Activated naive CD8-positive, alpha-beta T cell treated with anti-CD3 and anti-CD28 coated beads, Interleukin-2, amount 50 U/mL, for 16 hours (primary cell): ENCODE measurements at regions not wholly inside any gene's neighbourhood (a gene's known extent, or its start where the extent isn't known, plus 50 kb on each side); places are given as distances from the start of the nearest gene placed in this dataset.

Experiments
- DNase-seq: peaks from one replicate; pipeline ENCODE4 v3.0.0-alpha.2; 2020; ENCODE audit warnings: low read depth, low spot score

GRCh38 chr2:59032499-59032898 lies 791.4 kb upstream of the FANCL start:
- DNase-seq = no peak

GRCh38 chr2:59029058-59029457 lies 787.9 kb upstream of the FANCL start:
- no peak for DNase-seq

- no peak for DNase-seq
Measured at GRCh38 chr2:59027320-59027719, 786.2 kb upstream of the FANCL start.

- DNase-seq = no peak
Measured at GRCh38 chr2:59025157-59025757, 784.1 kb upstream of the FANCL start.

- DNase-seq = no peak
Measured at GRCh38 chr2:59021786-59022185, 780.7 kb upstream of the FANCL start.

GRCh38 chr2:59019566-59020159 lies 778.5 kb upstream of the FANCL start:
- no peak for DNase-seq

GRCh38 chr2:59018737-59019136 lies 777.6 kb upstream of the FANCL start:
- no peak for DNase-seq

GRCh38 chr2:59015027-59015426 lies 773.9 kb upstream of the FANCL start:
- no peak for DNase-seq

GRCh38 chr2:59012971-59013370 lies 771.8 kb upstream of the FANCL start:
- no peak for DNase-seq

- no peak for DNase-seq
Measured at GRCh38 chr2:59012234-59012633, 771.1 kb upstream of the FANCL start.

GRCh38 chr2:59008950-59009349 lies 767.8 kb upstream of the FANCL start:
- DNase-seq = no peak

GRCh38 chr2:59005836-59006615 lies 764.9 kb upstream of the FANCL start:
- no peak for DNase-seq

GRCh38 chr2:59004621-59005020 lies 763.5 kb upstream of the FANCL start:
- no peak for DNase-seq

GRCh38 chr2:59000796-59001195 lies 759.7 kb upstream of the FANCL start:
- no peak for DNase-seq

- no peak for DNase-seq
Measured at GRCh38 chr2:58992062-58992706, 751.1 kb upstream of the FANCL start.

GRCh38 chr2:58991357-58991756 lies 750.2 kb upstream of the FANCL start:
- DNase-seq = no peak

- DNase-seq = no peak
Measured at GRCh38 chr2:58985541-58985940, 744.4 kb upstream of the FANCL start.

- no peak for DNase-seq
Measured at GRCh38 chr2:58984731-58985130, 743.6 kb upstream of the FANCL start.

- DNase-seq = no peak
Measured at GRCh38 chr2:58983111-58983510, 742.0 kb upstream of the FANCL start.

- DNase-seq = no peak
Measured at GRCh38 chr2:58981237-58981636, 740.1 kb upstream of the FANCL start.

- DNase-seq = no peak
Measured at GRCh38 chr2:58976375-58977071, 735.4 kb upstream of the FANCL start.

- DNase-seq = no peak
Measured at GRCh38 chr2:58974881-58975280, 733.8 kb upstream of the FANCL start.
